ENCODE measurements at regions not wholly inside any gene's neighbourhood (a gene's known extent, or its start where the extent isn't known, plus 50 kb on each side); places are given as distances from the start of the nearest gene placed in this dataset.
"Not testable (repeated sequence)": the region's sequence is repeated elsewhere in the genome, so short reads cannot be mapped to it uniquely, and the experiment has no call there.

GRCh38 chr15:46956456-46956855, 760.8 kb upstream of the SEMA6D start:
- Histone ChIP-seq H3K27me3 (no peaks in the 10 kb centered on the region), H3K9me3 (no peaks in the 10 kb centered on the region), H3K4me3 (ENCODE audit: low read depth in 1 of 2, low read length in 1 of 2) (no peak overlapping the region), H3K4me1 (ENCODE audit: control insufficient read depth in 1 of 2, insufficient read depth in 1 of 2, low read depth in 1 of 2, low read length in 1 of 2) (no peaks in the 10 kb centered on the region), H3K27ac (no peak overlapping the region), H3K36me3 (no peaks in the 10 kb centered on the region)
- TF ChIP-seq CTCF (IDR thresholded peaks at IDR 0.05) = no peak

GRCh38 chr15:46956881-46957280, 760.4 kb upstream of the SEMA6D start:
- Histone ChIP-seq H3K27ac (no peak overlapping the region), H3K36me3 (no peaks in the 10 kb centered on the region), H3K27me3 (no peaks in the 10 kb centered on the region), H3K4me3 (ENCODE audit: low read depth in 1 of 2, low read length in 1 of 2) (no peak overlapping the region), H3K9me3 (no peaks in the 10 kb centered on the region), H3K4me1 (ENCODE audit: control insufficient read depth in 1 of 2, insufficient read depth in 1 of 2, low read depth in 1 of 2, low read length in 1 of 2) (no peaks in the 10 kb centered on the region)
- no peak for TF ChIP-seq CTCF (IDR thresholded peaks at IDR 0.05)

- H3K9me3 ChIP-seq = no peaks in the 10 kb centered on the region
- H3K4me3 ChIP-seq (ENCODE audit: low read depth in 1 of 2, low read length in 1 of 2) = no peak overlapping the region
- H3K36me3 ChIP-seq = no peaks in the 10 kb centered on the region
- H3K4me1 ChIP-seq (ENCODE audit: control insufficient read depth in 1 of 2, insufficient read depth in 1 of 2, low read depth in 1 of 2, low read length in 1 of 2) = no peaks in the 10 kb centered on the region
- H3K27me3 ChIP-seq = no peaks in the 10 kb centered on the region
- no peak for TF ChIP-seq CTCF (IDR thresholded peaks at IDR 0.05)
- no peak overlapping the region for H3K27ac ChIP-seq
Measured at GRCh38 chr15:46960581-46960980, 756.7 kb upstream of the SEMA6D start.

GRCh38 chr15:46961795-46962194, 755.5 kb upstream of the SEMA6D start:
- no peaks in the 10 kb centered on the region for H3K4me1 ChIP-seq (ENCODE audit: control insufficient read depth in 1 of 2, insufficient read depth in 1 of 2, low read depth in 1 of 2, low read length in 1 of 2)
- no peak overlapping the region for H3K4me3 ChIP-seq (ENCODE audit: low read depth in 1 of 2, low read length in 1 of 2)
- H3K36me3 ChIP-seq = no peaks in the 10 kb centered on the region
- H3K27me3 ChIP-seq = no peaks in the 10 kb centered on the region
- no peaks in the 10 kb centered on the region for H3K9me3 ChIP-seq
- H3K27ac ChIP-seq = no peak overlapping the region
- TF ChIP-seq CTCF (IDR thresholded peaks at IDR 0.05) = no peak

GRCh38 chr15:46988055-46988454, 729.2 kb upstream of the SEMA6D start:
- not testable (repeated sequence) for H3K9me3 ChIP-seq; H3K4me1 ChIP-seq (ENCODE audit: control insufficient read depth in 1 of 2, insufficient read depth in 1 of 2, low read depth in 1 of 2, low read length in 1 of 2); H3K27me3 ChIP-seq; H3K27ac ChIP-seq; H3K4me3 ChIP-seq (ENCODE audit: low read depth in 1 of 2, low read length in 1 of 2); H3K36me3 ChIP-seq

GRCh38 chr15:46996359-46996758, 720.9 kb upstream of the SEMA6D start:
- no peak overlapping the region for H3K4me3 ChIP-seq (ENCODE audit: low read depth in 1 of 2, low read length in 1 of 2)
- H3K27ac ChIP-seq = no peak overlapping the region
- no peak for TF ChIP-seq CTCF (IDR thresholded peaks at IDR 0.05)
- H3K27me3 ChIP-seq = no peaks in the 10 kb centered on the region
- H3K9me3 ChIP-seq = peaks cover 9% of the 10 kb centered on the region
- H3K36me3 ChIP-seq = no peaks in the 10 kb centered on the region
- no peaks in the 10 kb centered on the region for H3K4me1 ChIP-seq (ENCODE audit: control insufficient read depth in 1 of 2, insufficient read depth in 1 of 2, low read depth in 1 of 2, low read length in 1 of 2)

All from neutrophil (primary cell).